Heart left ventricle (tissue), 13 donors: ENCODE measurements at regions not wholly inside any gene's neighbourhood (a gene's known extent, or its start where the extent isn't known, plus 50 kb on each side); places are given as distances from the start of the nearest gene placed in this dataset.

Source experiments
- POLR2A ChIP-seq, 2 donors: fragments of 450-650 bp; IDR thresholded peaks; one replicate each; pipeline ENCODE4 v1.6.1; 2017; ENCODE audit warnings: antibody characterized with exemption in 2 of 2, mild to moderate bottlenecking in 2 of 2, moderate library complexity in 2 of 2
- TF ChIP-seq, protein P1 (sequence below), 12 donors: fragments of 200-600 bp; sonication (generic) in 4 of 12; IDR thresholded peaks; one replicate each; pipeline versions ENCODE4 v1.5.0 to v1.8.0; 2018 to 2022; ENCODE audit warnings: antibody characterized with exemption in 12 of 12, mild to moderate bottlenecking in 5 of 12
- donor health status: ischemic (EF 13 %, LVEDD 7.1; RV severe dilation, severe dysfunction).
- donor health status: DM: no; HTN: yes; CAD: no.
- donor health status: DM: no; HTN: no; CAD: no.
- donor health status: ischemic (EF 25% LVEDD 6.9; RV normal size, moderate dysfunction).
- donor health status: ischemic (EF 25% LVEDD 5.7; RV mildly dilated, moderate dysfunction).
- donor health status: ischemic (EF 35%, LVEDD 5.7; RV mildly dilated, moderate dysfunction).
- donor health status: nonischemic (EF 11% LVEDD 7.7; RV severe dilation, severe dysfunction).
- donor health status: DM: yes; HTN: yes; CAD: no.
- donor health status: PGD.
- donor health status: ischemic (EF 29% LVEDD 5.4; RV normal size, mild dysfunction).
- donor health status: nonischemic (EF 23%, LVEDD 6.1; RV moderate dilation, normal function).

DNA sequence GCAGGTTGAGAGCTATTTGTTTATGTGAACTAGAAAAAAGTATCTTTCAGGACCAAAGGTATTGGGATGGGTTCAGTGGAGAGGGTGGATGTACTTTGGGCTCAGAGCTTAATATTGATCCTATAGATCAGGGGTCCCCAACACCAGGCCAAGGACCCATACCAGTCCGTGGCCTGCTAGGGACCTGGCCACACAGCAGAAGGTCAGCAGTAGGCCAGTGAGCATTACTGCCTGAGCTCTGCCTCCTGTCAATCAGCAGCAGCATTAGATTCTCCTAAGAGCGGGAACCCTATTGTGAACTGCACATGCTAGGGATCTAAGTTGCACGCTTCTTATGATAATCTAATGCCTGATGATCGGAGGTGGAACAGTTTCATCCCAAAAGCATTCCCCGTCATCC, 115.8 kb upstream of the WDR11 start:
- no peak for TF ChIP-seq POLR2A (IDR thresholded peaks at IDR 0.05)
- TF ChIP-seq, protein P1, sequence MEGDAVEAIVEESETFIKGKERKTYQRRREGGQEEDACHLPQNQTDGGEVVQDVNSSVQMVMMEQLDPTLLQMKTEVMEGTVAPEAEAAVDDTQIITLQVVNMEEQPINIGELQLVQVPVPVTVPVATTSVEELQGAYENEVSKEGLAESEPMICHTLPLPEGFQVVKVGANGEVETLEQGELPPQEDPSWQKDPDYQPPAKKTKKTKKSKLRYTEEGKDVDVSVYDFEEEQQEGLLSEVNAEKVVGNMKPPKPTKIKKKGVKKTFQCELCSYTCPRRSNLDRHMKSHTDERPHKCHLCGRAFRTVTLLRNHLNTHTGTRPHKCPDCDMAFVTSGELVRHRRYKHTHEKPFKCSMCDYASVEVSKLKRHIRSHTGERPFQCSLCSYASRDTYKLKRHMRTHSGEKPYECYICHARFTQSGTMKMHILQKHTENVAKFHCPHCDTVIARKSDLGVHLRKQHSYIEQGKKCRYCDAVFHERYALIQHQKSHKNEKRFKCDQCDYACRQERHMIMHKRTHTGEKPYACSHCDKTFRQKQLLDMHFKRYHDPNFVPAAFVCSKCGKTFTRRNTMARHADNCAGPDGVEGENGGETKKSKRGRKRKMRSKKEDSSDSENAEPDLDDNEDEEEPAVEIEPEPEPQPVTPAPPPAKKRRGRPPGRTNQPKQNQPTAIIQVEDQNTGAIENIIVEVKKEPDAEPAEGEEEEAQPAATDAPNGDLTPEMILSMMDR (IDR thresholded peaks at IDR 0.05), result no peak
